ENCODE measurements at regions not wholly inside any gene's neighbourhood (a gene's known extent, or its start where the extent isn't known, plus 50 kb on each side); places are given as distances from the start of the nearest gene placed in this dataset.

DNA sequence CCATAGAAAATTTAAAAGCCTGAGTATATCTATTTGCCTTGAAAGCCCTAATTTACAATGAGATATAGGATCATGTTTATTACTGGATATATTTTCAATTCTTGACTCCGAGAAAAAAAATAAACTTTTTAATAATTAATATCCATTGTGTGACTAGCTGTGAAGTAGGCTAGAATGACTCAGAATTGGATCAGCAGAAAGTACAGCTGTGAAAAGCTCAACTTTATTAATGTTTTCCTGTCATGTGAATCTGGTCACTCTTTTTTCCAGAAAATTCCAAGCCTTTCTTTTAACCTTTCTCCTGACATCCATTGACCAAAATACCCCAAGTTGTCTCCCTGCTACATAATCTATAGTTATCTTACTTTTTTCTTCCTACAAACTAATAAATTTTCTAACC is 171.8 kb upstream of the PACRGL start:
- peak; percentile 62 for DNase-seq (ENCODE audit: low spot score)

DNA sequence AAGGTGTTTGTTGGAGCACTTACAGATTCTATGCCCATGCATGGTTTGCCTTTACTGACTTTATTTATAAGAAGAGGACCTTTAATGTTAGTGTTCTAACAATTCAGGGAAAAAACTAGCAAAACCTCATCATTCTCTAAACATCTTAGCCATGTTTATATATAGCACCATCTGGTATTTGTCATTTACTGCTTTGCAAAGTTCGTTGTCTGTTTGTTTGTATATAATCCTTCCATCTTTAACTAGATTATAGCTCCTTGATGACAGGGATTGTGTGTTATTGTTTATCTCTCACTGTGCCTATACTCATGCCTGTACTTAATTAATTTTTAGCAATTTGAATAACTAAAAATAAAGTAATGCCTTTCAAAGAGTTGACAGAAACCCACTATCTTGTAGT is 170.6 kb upstream of the PACRGL start:
- DNase-seq (ENCODE audit: low spot score), result no peak

DNA sequence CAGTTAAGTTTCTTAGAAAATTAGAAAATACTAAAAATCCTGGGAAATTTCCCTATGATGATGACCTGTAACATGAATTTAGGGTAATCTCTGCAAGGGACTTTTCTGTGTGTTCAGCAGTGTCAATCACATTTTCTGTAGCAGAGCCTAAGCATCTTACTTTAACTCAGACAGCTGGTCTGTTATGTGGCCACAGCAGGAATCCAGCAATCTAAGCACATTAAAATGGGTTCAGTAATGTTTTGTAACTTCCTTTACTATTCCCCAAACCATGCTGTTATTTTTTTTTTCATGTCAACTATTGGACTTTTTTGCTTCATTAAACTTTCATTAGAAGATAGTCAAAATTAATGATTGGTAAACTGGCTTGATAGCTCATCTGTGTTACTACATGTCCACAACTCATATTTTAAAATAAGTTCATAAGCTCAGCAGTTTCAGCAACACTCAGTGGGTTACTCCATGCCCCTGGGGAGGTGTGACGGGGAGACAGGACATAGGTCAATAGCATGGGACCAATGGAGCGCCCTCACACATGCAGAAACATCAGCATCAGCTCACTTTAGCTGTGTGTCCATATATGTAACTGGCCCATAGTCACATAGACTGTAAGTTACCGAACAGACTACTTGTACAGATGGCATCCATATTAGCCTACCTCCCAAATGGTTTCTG is 168.0 kb upstream of the PACRGL start:
- no peak for DNase-seq (ENCODE audit: low spot score)

DNA sequence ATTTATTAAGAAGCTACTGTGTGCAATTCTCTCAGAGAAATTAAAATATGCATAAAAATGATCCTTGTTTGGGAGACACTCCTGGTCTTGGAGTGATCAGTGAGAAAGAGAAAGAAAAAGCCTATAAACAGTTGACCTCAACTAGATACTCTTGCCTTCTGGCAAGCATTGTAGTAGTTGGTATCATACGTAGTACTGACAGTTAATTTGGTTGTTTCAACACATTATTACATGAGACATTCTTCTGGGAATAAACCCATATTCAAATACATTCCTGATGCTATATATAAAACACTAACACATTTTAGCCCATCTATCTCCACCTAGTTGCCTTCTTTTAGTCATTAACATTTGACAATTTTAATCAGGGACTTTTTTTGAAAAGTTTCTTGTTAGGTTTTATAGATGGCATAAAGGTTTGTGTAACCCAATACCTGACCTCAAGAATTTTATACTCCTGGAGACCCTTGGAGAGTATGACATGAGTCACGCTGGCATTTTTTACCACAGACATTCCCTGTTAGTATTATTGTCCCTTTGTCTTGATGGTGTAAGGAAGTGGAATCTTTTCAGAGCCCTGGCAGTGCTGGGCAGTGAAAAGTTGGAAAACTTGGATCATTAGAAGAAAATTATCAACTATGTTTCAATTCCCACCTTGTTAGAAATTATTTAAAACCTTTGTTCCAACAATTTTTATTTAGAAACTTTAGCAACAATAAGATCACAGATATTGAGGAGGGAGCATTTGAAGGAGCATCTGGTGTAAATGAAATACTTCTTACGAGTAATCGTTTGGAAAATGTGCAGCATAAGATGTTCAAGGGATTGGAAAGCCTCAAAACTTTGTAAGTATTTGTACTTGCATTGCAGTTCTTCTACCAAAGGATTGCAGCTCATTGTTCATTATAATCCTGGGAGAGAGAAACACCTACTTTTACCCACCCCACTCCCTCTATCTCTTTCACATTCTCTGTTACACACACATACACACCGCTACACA is 167.1 kb upstream of the PACRGL start:
- peak; percentile 78 for DNase-seq (ENCODE audit: low spot score)

DNA sequence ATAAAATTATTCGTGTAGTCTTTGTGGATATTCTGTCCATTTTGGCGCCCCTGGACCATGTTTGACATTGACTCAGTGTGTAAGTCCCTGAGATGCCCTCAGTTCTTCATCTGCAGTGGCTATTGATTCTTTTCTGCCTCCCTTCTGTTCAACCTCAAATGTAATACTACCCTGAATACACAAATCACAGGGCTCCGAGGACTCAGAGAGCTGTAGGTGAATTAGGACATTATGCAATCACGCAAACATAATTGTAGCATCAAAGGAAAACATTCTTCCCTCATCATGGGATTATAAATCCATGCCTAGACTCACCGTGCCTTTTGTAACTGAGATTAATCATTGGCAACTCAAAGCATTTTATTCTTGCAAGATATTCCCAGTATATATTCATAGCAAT is 161.4 kb upstream of the PACRGL start:
- no peak for DNase-seq (ENCODE audit: low spot score)

DNA sequence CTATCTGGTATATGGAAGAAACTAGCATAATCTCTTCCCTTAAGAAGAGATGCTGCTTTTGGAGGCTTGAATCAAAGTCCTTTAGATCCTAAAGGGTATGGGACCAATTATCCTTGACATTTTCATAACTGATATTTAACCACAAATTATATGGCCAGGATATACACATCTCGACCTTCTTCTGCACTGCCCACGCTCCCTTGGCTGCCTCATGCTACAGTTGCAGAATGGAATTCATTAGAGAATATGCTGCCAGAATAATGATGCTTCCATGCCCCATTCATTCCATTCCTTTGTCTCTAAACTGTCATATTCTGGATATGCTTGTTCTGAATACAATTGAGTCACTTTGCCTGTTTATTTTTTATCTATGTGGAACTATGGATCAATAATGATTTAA is 157.1 kb upstream of the PACRGL start:
- no peak for DNase-seq (ENCODE audit: low spot score)

DNA sequence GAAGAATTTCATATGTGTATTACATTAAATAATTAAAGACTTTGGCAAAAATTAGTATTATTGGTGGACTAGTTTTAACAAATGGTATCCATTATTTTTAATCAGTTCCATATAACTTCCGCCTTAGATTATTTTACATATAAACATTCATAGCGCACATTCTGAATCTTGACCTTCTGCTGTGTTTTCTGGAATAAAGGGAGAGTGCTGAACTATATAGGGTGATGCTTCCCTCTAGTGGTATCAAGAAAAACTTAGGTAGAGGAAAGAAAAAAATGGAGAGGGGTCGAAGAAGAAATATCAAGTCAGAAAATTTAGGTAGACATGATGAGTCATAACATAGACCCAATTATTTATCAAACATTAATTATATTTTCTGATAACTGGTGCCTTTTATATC is 155.6 kb upstream of the PACRGL start:
- peak; percentile 62 for DNase-seq (ENCODE audit: low spot score)

DNA sequence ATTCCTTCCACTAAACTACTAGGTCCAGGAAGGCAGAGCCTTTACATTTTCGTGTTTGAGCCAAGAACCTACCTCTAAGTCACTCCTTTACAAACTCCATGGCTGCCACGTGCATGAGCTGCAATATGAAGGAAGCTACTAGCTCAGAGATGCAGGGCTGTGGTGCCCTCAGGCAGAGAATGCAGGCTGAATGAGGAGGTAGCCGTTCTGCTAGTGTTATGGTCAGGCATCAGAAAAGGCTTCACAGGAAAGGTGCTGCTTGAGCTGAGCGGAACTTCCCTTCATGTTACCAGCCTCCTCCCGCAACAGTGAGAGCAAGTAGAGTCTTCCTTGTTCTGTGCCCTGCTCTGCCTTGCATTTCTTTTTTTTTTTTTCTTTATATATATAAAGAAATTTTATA is 148.3 kb upstream of the PACRGL start:
- DNase-seq (ENCODE audit: low spot score), result no peak

DNA sequence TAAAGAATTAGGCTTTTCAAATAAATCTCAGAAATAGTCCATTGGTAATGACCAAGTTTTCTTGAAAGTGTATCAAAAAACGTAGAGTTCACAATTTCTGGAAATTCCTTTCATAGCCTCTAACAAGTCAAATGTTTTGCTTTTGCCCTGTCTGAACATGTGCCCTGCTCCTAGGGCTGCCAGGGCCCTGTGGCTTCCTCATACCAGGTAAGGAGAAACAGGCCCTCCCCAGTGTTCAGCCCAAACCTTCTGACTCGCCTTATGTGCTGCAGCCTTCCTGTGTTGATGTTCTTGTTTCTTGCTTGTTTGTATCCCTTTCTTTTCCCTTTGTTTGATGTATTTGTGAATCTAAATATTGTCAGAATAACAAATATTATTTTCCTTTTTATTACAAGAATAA is 146.1 kb upstream of the PACRGL start:
- peak; percentile 17 for DNase-seq (ENCODE audit: low spot score)

DNA sequence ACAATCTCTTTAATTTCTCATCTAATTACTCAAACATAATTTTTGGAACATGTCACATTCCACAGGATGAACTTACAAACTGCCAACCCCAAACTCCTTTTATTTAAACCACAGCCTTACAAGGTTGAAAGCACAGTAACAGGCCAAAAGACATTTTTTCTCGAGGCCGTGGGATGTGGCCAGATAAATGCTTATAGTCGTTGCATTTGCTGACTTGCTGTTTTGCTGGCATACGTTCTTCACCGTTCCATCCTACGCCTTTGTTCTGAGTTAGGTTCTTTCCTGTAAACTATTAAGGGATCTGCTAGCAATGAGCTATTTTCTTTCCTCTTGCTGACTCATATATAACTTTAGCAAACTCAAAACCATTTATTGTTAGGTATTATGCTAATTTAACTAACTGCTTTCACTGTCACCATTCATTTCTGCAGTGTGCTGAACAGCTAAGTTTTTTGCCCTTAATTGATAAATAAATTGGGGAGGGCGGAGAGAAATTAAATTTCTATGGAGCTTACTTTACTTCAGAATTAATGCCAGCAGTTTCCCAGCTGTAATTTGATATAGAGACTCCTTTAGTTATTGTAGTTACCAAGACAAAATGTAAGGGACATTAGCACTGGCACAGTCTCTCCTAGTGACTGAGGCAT is 135.1 kb upstream of the PACRGL start:
- DNase-seq (ENCODE audit: low spot score), result no peak

DNA sequence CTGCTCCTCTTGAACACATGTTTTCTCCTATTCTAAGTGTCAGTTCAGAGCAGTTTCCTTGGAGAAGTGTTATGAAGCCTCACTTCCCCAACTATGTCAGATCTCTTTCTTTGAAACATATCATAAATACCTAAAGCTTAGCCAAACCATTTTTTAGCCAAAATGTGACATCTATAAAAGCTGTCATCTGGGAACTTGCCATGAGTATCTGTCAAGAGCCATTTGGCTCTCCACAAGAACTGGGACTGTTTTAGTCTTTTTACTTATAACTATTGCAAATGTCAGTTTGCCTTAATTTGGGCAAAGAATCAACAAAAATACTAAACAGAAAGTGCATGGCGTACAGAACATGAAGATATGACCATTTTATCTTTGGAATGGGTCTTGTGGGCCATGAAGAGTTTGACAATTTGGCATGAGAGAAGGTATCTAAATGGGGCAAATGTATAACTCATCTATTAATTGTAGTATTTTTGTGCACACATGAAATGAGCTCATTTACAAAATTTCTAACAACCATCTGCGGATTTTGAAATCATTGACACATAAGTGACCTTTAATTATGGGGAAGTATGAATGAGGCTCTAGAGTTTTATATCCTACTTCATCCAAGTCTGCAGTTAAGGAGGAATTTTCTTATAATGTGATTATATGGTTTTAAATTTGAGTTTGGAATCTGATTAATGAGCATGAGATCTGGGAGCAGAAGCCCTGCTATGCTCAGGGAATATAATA is 129.1 kb upstream of the PACRGL start:
- no peak for DNase-seq (ENCODE audit: low spot score)

DNA sequence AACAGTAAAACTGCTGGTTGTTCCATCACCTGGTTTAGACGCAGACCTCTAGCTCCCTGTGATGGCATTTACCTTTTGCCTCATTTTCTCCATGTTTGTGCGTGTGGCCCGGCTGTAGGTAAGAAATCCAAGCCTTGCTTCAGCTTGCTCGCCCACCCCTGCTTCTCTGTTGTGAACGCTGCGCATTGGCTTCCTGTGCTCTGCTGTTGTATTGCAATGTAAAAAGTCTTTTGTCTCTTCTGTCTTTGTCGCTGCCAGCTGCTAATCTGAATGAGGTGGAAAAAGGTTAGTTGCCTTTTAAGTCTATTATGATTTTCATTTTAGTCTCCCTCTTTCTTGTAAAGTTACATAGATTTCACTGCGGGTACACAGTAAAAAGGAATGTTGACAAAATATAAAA is 127.3 kb upstream of the PACRGL start:
- DNase-seq (ENCODE audit: low spot score), result no peak

DNA sequence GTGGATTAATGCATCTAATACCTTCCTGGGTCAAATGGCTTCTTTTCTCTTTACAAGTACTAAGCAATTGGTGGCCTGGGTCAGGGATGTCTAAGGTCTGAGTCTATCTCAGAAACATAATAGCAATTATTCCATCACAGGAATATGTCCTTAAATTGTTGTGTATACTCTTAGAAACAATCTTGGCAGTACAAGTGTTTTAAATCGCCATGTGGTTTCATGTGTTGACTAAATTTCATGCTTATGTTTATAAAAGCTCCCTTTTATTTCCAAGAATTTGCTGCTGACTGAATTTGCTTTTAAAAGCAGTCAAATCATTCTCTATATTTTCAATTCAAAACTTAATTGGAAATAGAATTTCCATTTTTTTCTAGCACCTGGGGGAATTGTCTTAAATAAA is 125.3 kb upstream of the PACRGL start:
- DNase-seq (ENCODE audit: low spot score), result no peak

DNA sequence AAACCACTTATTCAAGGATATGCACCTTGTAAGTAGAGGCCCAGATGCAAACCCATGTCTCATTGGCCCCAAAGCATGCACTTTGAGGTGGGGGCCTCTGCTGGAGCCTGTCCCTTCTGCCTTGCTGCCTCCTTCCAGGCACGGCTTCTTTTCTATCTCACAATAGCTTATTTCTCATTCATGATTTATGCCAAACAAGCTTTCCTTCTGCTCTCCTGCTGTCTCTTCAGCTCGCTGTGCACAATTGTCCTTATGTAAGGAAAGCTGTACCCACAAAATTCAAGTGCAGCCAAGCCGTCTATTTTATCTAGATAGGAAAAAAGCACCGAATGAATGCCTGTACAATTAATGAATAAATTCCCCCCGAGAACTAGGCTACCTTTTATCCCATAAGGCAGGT is 124.8 kb upstream of the PACRGL start:
- DNase-seq (ENCODE audit: low spot score), result no peak

DNA sequence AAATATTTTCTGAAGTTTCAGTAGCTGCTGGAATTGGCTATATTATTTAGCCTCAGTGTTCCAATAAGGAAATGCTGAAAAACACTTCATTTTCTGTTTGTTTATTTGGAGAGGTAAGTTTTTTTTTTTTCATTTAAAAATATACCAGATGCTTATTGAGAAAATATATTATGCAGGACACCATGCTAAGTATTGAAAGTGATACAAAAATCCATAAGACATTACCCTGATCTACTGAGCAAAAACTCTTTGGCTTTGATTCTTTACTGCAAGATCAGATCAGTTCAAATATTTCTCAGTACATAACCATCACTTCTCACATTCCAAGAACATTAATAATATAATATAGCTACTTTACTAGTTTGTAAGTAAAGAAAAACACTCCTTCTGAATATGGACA is 123.4 kb upstream of the PACRGL start:
- DNase-seq (ENCODE audit: low spot score), result no peak

DNA sequence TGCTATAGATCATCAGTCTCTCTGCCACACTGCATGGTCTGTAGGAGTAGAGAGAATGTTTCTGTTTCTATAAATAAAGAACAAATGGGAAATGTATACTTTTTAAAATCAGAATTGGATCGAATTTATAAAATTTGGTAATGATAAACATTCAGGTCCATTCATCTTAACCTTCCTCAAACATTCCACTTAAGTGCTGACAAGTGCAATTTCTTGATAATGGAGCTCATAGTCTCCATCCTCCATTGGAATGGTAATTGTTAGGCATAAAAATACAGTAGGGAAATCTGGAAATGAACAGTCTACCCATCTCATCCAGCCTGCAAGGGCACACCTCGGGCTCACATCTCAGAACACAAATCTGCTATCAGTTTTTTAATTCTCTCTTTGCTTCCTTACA is 122.6 kb upstream of the PACRGL start:
- no peak for DNase-seq (ENCODE audit: low spot score)

DNA sequence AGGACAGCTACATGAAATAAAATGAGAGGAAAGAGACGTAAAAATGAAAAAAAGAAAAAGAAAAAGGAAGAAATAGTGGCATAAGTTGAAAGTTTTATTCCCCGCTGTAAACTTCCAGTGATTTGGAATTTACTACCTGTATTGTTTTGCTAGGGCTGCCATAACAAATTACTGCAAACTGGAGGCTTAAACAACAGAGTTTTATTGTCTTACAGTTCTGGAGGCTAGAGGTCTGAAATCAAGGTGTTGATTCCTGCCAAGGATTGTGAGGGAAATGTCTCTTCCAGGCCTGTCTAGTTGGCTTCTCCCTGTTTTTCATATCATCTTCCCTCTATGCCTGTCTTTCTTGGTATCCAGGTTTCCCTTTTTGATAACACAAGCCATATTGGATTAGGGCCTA is 119.4 kb upstream of the PACRGL start:
- DNase-seq (ENCODE audit: low spot score), result no peak

DNA sequence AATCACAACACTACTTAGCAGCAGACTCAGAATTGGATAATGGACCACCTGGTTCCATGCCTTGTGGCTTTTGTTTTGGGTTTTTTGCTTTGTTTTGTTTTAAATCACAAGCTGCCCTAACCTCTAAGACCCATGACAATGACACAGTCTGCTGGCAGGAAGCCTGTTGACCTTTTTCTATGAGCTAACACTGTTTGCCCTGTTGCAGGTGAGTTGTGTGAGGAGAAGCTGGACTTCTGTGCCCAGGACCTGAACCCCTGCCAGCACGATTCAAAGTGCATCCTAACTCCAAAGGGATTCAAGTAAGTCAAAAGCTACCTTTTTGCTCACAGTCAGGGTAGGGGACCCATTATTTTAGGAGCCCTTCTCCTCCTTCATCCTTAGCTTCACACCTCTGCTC is 110.8 kb upstream of the PACRGL start:
- no peak for DNase-seq (ENCODE audit: low spot score)

DNA sequence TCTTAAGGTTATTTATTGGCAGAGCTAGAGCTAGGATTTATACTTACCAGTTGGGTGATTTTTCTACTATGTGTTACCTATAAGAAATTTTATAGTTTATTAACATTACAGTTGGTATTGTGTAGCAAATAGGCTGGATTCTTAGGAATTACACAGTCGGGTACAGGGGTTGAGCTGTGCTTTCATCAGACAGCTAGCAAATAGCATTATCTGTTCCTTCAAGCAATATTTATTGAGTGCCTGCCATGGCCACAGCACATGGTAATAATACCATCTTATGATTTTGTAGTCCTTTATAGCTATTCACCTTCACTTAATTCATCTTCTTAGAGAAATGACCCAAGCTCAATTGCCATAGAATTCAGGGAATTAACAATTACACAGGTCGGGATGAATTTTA is 109.4 kb upstream of the PACRGL start:
- no peak for DNase-seq (ENCODE audit: low spot score)

DNA sequence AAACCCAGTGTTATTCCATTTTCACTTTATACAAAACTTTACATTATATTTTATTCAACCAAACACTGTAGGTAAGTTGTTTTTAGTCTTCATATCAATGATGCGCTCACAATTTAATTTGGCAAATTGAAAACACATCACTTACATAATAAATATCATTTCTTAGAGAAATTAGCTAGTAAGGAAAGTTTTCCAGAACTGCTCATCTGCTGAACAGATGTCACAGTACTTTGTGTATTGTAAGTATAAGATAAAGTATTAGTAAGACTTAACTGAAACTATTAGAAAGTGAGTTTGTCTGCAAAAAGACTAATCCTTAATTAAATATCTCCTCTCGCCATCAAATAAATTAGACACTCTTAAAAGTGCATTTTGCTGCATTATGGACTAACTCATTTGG is 108.7 kb upstream of the PACRGL start:
- no peak for DNase-seq (ENCODE audit: low spot score)

DNA sequence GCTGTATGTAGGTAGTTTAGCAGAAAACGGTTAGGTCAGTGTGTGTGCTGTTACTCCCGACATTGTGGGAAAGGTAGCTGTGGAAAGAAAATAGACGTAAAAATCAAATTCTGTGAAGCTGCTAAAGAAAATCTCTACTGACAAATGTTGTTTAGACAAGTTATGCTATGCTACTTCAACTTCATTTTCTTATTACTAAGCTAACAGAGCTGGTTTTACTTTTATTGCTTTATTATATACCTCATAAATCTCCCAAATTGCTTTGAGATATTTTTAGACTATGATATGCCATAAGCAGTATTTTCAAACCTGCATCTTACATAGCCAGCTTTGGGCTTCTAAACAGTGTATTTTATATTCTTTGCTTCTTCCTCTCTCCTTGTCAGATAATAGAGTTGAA is 108.2 kb upstream of the PACRGL start:
- DNase-seq (ENCODE audit: low spot score), result no peak

DNA sequence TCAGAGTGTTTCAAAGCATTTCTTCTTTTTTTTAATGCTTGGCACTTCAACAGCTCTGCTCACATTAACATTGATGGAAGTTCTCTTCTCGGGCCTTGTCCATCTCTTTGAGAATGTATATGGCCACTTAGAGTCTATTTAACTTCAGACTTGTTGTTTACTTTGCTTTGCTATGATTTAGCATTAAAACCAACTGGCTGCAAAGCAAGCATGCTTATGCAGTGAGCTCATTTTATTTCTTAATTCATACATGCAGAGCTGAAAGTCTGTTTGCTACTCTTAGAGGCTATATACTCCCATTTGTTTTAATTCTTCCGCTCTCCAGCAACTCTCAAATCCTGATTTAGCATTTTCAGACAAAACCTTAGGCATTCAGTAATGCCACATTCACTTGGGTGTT is 107.6 kb upstream of the PACRGL start:
- DNase-seq (ENCODE audit: low spot score), result no peak
